H9 (cell line): ENCODE measurements at regions not wholly inside any gene's neighbourhood (a gene's known extent, or its start where the extent isn't known, plus 50 kb on each side); places are given as distances from the start of the nearest gene placed in this dataset.

Experiments
- DNase-seq: peaks from one replicate; pipeline ENCODE4 v3.0.0-alpha.2; 2017
- H2AFZ ChIP-seq: one replicate; pipeline ENCODE4 v1.6.1; 2013; ENCODE audit warnings: mild to moderate bottlenecking, low read length, control low read depth, moderate library complexity
- H2AK5ac ChIP-seq: 2 replicates; pipeline ENCODE4 v1.6.1; 2013; ENCODE audit warnings: low read length, control low read depth, mixed read lengths; ENCODE audit not compliant: insufficient read length
- H2BK120ac ChIP-seq: one replicate; pipeline ENCODE4 v1.6.1; 2013; ENCODE audit warnings: low read depth, mild to moderate bottlenecking, low read length, control low read depth, inconsistent platforms; ENCODE audit not compliant: poor library complexity, severe bottlenecking
- H2BK12ac ChIP-seq: 2 replicates; pipeline ENCODE4 v1.6.1; 2013; ENCODE audit warnings: low read length, control low read depth, mixed read lengths, low read depth; ENCODE audit not compliant: insufficient read length
- H2BK15ac ChIP-seq: 2 replicates; pipeline ENCODE4 v1.6.1; 2013; ENCODE audit warnings: low read depth, low read length, control low read depth
- H2BK20ac ChIP-seq: one replicate; pipeline ENCODE4 v1.6.1; 2013; ENCODE audit warnings: low read depth, mild to moderate bottlenecking, low read length, control low read depth, inconsistent platforms; ENCODE audit not compliant: poor library complexity, severe bottlenecking
- H2BK5ac ChIP-seq: 2 replicates; pipeline ENCODE4 v1.6.1; 2013; ENCODE audit warnings: low read length, control low read depth, mixed read lengths; ENCODE audit not compliant: insufficient read length
- H3K14ac ChIP-seq: 2 replicates; pipeline ENCODE4 v1.6.1; 2013; ENCODE audit warnings: low read length, control low read depth; ENCODE audit not compliant: insufficient read depth
- H3K18ac ChIP-seq: 2 replicates; pipeline ENCODE4 v1.6.1; 2013; ENCODE audit warnings: low read depth, mild to moderate bottlenecking, mixed read lengths, low read length, control low read depth; ENCODE audit not compliant: insufficient read length
- H3K23ac ChIP-seq: 2 replicates; pipeline ENCODE4 v1.6.1; 2013; ENCODE audit warnings: low read length, control low read depth, mixed read lengths, low read depth; ENCODE audit not compliant: insufficient read length
- H3K23me2 ChIP-seq: 2 replicates; pipeline ENCODE4 v1.6.1; 2013; ENCODE audit warnings: low read depth, mild to moderate bottlenecking, mixed read lengths, low read length, control low read depth; ENCODE audit not compliant: insufficient read length, poor library complexity, severe bottlenecking
- H3K27ac ChIP-seq: 2 replicates; pipeline ENCODE4 v1.5.1; 2013; ENCODE audit warnings: low read length, control low read depth, mixed read lengths, low read depth; ENCODE audit not compliant: insufficient read length
- H3K27me3 ChIP-seq: 2 replicates; pipeline ENCODE4 v1.6.1; 2013; ENCODE audit warnings: low read length, control low read depth, inconsistent platforms; ENCODE audit not compliant: insufficient read depth
- H3K4ac ChIP-seq: 2 replicates; pipeline ENCODE4 v1.6.1; 2013; ENCODE audit warnings: low read depth, mild to moderate bottlenecking, control low read depth, inconsistent platforms, low read length, moderate library complexity
- H3K4me1 ChIP-seq: 2 replicates; pipeline ENCODE4 v1.6.1; 2013; ENCODE audit warnings: low read length, control low read depth, inconsistent platforms; ENCODE audit not compliant: insufficient read depth
- H3K4me2 ChIP-seq: 2 replicates; pipeline ENCODE4 v1.6.1; 2013; ENCODE audit warnings: low read length, control low read depth, mixed read lengths; ENCODE audit not compliant: insufficient read length, insufficient read depth
- H3K56ac ChIP-seq: 2 replicates; pipeline ENCODE4 v1.6.1; 2013; ENCODE audit warnings: low read depth, mild to moderate bottlenecking, mixed read lengths, low read length, control low read depth; ENCODE audit not compliant: insufficient read length
- H3K79me1 ChIP-seq: 2 replicates; pipeline ENCODE4 v1.6.1; 2013; ENCODE audit warnings: low read depth, mild to moderate bottlenecking, moderate library complexity, low read length, control low read depth, inconsistent platforms; ENCODE audit not compliant: insufficient read depth, poor library complexity, severe bottlenecking
- H3K79me2 ChIP-seq: 2 replicates; pipeline ENCODE4 v1.6.1; 2013; ENCODE audit warnings: low read length, control low read depth, inconsistent platforms; ENCODE audit not compliant: insufficient read depth
- H3K9ac ChIP-seq: 2 replicates; pipeline ENCODE4 v1.6.1; 2013; ENCODE audit warnings: low read length, control low read depth, mixed read lengths; ENCODE audit not compliant: insufficient read length; ENCODE audit errors: extremely low read depth
- H3K9me3 ChIP-seq: one replicate; pipeline ENCODE4 v1.6.1; 2013; ENCODE audit warnings: low read depth, low read length, inconsistent platforms; ENCODE audit not compliant: control insufficient read depth
- H3T11ph ChIP-seq: one replicate; pipeline ENCODE4 v1.6.1; 2013; ENCODE audit warnings: mild to moderate bottlenecking, low read length, control low read depth, inconsistent platforms
- H4K20me1 ChIP-seq: one replicate; pipeline ENCODE4 v1.6.1; 2013; ENCODE audit not compliant: control insufficient read depth, insufficient read length, insufficient read depth
- H4K5ac ChIP-seq: 2 replicates; pipeline ENCODE4 v1.6.1; 2013; ENCODE audit warnings: low read depth, mild to moderate bottlenecking, mixed read lengths, low read length, control low read depth; ENCODE audit not compliant: insufficient read length
- H4K8ac ChIP-seq: replicated peaks from 2 replicates; pipeline ENCODE4 v1.6.1; 2013; ENCODE audit warnings: low read length, control low read depth, mixed read lengths, low read depth; ENCODE audit not compliant: insufficient read length
- H4K91ac ChIP-seq: 2 replicates; pipeline ENCODE4 v1.6.1; 2013; ENCODE audit warnings: low read depth, mild to moderate bottlenecking, moderate library complexity, mixed read lengths, low read length, control low read depth; ENCODE audit not compliant: insufficient read length
- H3K27ac Mint-ChIP-seq, 3 experiments: 2 replicates in 2 of 3; 3 replicates in 1 of 3; pipeline ENCODE4 v1.8.0; 2020 to 2021; ENCODE audit warnings: mixed read lengths in 3 of 3, mild to moderate bottlenecking in 1 of 3, moderate library complexity in 1 of 3
- H3K27me3 Mint-ChIP-seq: 2 replicates; pipeline ENCODE4 v1.8.0; 2021; ENCODE audit warnings: low read depth, mild to moderate bottlenecking, moderate library complexity, mixed read lengths
- H3K36me3 Mint-ChIP-seq, 3 experiments: 2 replicates in 2 of 3; 3 replicates in 1 of 3; pipeline ENCODE4 v1.8.0; 2020 to 2021; ENCODE audit warnings: low read depth in 3 of 3, mixed read lengths in 3 of 3; ENCODE audit not compliant: insufficient read depth in 1 of 3
- H3K4me1 Mint-ChIP-seq, 2 experiments: 2 replicates each; pipeline ENCODE4 v1.8.0; 2020; ENCODE audit warnings: mixed read lengths in 2 of 2
- H3K4me3 Mint-ChIP-seq, 2 experiments: 2 replicates in 1 of 2; 3 replicates in 1 of 2; pipeline ENCODE4 v1.8.0; 2020 to 2021; ENCODE audit warnings: mild to moderate bottlenecking in 2 of 2, mixed read lengths in 2 of 2, moderate library complexity in 1 of 2
- H3K9me3 Mint-ChIP-seq, 2 experiments: 2 replicates in 1 of 2; 3 replicates in 1 of 2; pipeline ENCODE4 v1.8.0; 2020; ENCODE audit warnings: mild to moderate bottlenecking in 2 of 2, mixed read lengths in 2 of 2, moderate library complexity in 1 of 2
- CTCF ChIP-seq: fragments of 200-600 bp; sonication (generic); conservative IDR thresholded peaks from 3 replicates; pipeline ENCODE4 v1.8.0; 2021; ENCODE audit warnings: antibody characterized with exemption, mild to moderate bottlenecking
- WGBS: extraction: QIAGEN DNeasy Blood & Tissue Kit; methylation state at CpG from one replicate; pipeline ENCODE4 v1.1.7; 2013; ENCODE audit warnings: missing lambda C conversion rate, low lambda C conversion rate, mixed read lengths; ENCODE audit not compliant: insufficient read length; ENCODE audit errors: extremely low coverage; 5-methylcytosine and 5-hydroxymethylcytosine counted together

GRCh38 chr18:1104181-1104881, 199.7 kb downstream of the ADCYAP1 start:
- H3K36me3 Mint-ChIP-seq = peaks cover 0 to 8% (median 0%) of the 10 kb centered on the region in 3 experiments; a peak in 3 of 7 replicates
- H3K27me3 Mint-ChIP-seq = no peaks in the 10 kb centered on the region
- Histone ChIP-seq H3K23me2 (no peaks in the 10 kb centered on the region), H3T11ph (no peak overlapping the region), H4K8ac (no peak overlapping the region), H2BK5ac (no peak overlapping the region), H2BK15ac (no peak overlapping the region), H2BK120ac (no peak overlapping the region), H3K79me1 (no peaks in the 10 kb centered on the region), H3K9ac (no peak overlapping the region), H3K56ac (no peak overlapping the region), H2AFZ (no peak overlapping the region), H2BK12ac (no peak overlapping the region), H3K4ac (no peak overlapping the region), H3K4me1 (no peaks in the 10 kb centered on the region), H3K4me2 (no peak overlapping the region), H2BK20ac (no peak overlapping the region), H3K27me3 (no peaks in the 10 kb centered on the region), H4K5ac (no peak overlapping the region), H3K23ac (no peak overlapping the region), H4K20me1 (no peaks in the 10 kb centered on the region), H2AK5ac (no peak overlapping the region), H4K91ac (no peak overlapping the region), H3K9me3 (no peaks in the 10 kb centered on the region), H3K27ac (no peak overlapping the region), H3K18ac (no peak overlapping the region), H3K79me2 (no peaks in the 10 kb centered on the region), H3K14ac (no peak overlapping the region)
- H3K27ac Mint-ChIP-seq = no peak overlapping the region
- H3K4me1 Mint-ChIP-seq = peaks cover 8 to 9% of the 10 kb centered on the region in 2 experiments
- no peak for TF ChIP-seq CTCF
- WGBS = no CpG with 5 or more reads among the region's 4 CpGs
- H3K4me3 Mint-ChIP-seq = no peak overlapping the region
- DNase-seq = no peak
- peaks cover 0 to 7% of the 10 kb centered on the region in 2 experiments; a peak in 1 of 5 replicates for H3K9me3 Mint-ChIP-seq
